HG03342 (cell line): ENCODE measurements at regions not wholly inside any gene's neighbourhood (a gene's known extent, or its start where the extent isn't known, plus 50 kb on each side); places are given as distances from the start of the nearest gene placed in this dataset.
"Not testable (repeated sequence)": the region's sequence is repeated elsewhere in the genome, so short reads cannot be mapped to it uniquely, and the experiment has no call there.

Source experiments
- ATAC-seq: cut with Tn5 transposase; IDR thresholded peaks from one replicate; pipeline ENCODE4 v1.9.1; 2021; ENCODE audit warnings: mild to moderate bottlenecking, moderate library complexity; ENCODE audit not compliant: unreplicated experiment

GRCh38 chr1:68673771-68674170 is 176.9 kb upstream of the DEPDC1 start:
- no peak for ATAC-seq

DNA sequence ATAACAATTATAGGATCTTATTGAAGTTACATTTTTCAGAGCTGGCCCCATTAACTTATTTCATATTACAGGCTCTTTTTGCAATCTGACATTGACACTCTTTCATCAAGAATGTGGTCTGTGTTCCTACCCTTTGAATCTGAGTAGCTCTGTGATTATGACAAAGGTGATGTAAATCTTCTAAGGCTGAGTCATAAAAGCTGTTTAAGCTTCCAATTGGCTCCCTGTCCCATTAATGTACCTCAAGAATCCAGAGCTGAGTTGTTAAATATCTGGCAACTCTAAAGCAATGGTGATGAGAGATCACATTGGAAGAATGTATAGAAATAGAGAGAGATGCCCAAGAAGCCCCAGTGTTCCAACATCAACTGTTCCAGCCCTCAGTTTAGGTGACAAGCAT is 178.5 kb upstream of the DEPDC1 start:
- ATAC-seq: no peak

- ATAC-seq: no peak
Observed at GRCh38 chr1:68677684-68678351, 180.9 kb upstream of the DEPDC1 start.

- ATAC-seq: no peak
Observed at GRCh38 chr1:68696221-68696620, 199.3 kb upstream of the DEPDC1 start.

- no peak for ATAC-seq
Observed at GRCh38 chr1:68703921-68704354, 207.1 kb upstream of the DEPDC1 start.

- ATAC-seq: no peak
Observed at GRCh38 chr1:68704800-68705443, 208.0 kb upstream of the DEPDC1 start.

GRCh38 chr1:68705466-68705865 is 208.6 kb upstream of the DEPDC1 start:
- no peak for ATAC-seq

- no peak for ATAC-seq
Observed at GRCh38 chr1:68706639-68707317, 209.9 kb upstream of the DEPDC1 start.

DNA sequence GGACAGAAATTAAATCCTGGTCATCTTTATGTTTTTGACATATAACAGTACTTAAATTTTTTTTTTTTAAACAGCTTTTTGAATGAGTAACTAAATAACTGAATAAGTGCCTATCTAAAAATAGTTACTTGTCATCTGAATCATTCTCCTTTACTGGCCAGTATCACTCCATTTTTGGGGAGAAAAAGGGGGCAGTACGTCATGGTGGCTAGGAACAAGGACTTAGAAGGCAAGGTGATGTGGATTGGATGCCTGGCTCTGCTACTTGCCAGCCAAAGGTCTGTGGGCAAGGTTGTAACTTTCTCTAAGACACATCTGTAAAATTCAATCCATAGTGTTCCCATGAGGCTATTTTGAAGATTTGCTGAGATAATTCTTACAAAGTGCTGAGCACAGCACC is 220.4 kb upstream of the DEPDC1 start:
- ATAC-seq: no peak

- no peak for ATAC-seq
Observed at GRCh38 chr1:68720476-68720875, 223.6 kb upstream of the DEPDC1 start.

DNA sequence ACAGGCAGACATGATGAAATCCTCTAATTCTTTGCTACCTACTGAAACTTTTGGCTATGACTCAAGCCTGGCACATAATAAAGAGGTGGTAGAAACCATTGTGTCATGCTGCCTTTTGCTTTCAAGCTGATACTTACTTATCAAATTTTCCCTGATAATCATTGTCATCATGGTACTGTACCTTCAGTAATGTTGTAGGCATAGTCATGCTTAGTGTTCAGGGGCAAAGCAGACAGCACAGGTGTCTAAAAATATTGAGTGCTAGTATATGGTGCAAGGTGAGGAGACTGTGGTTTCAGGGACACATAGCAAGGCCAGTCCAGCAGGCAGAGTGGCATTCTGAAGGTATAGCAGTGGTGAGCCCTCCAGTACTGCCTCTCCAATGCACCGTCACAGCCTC is 226.9 kb upstream of the DEPDC1 start:
- no peak for ATAC-seq

DNA sequence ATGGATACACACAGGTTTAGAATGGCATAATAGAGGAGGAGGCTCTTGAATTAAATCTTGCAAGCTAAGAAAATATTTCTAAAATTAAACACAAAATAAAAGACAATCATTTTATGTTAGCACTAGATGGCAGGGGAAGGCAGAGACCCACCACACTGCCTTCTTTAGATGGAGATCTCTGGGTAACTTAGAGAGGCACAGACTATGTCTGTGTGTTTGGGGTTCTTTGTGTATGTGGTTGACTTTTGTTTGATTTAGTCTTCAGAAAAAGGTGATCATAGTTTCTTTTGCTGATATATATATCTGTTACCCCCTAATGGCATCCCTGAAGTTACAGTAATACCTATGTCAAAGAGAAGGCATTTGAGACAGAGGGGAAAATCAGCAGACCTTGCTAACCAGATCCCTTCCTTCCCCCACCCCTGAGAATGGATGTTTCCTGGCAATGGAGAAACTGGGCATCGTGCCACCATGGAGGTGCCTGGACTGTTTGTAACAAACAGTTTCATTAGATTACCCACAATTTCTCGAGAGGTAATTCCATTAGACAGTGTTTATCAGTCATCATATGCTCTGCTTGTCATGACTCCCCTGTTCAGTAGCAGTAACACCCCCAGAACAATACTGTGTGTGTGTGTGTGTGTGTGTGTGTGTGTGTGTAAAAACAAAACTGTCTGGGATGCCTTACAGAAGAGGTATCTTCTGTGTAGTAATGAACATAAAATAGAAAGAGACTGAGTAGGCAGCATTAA is 228.3 kb upstream of the DEPDC1 start:
- no peak for ATAC-seq

DNA sequence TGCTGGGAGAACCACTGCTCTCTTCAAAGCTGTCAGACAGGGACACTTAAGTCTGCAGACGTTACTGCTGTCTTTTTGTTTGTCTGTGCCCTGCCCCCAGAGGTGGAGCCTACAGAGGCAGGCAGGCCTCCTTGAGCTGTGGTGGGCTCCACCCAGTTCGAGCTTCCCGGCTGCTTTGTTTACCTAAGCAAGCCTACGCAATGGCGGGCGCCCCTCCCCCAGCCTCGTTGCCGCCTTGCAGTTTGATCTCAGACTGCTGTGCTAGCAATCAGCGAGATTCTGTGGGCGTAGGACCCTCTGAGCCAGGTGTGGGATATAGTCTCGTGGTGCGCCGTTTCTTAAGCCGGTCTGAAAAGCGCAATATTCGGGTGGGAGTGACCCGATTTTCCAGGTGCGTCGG is 242.6 kb upstream of the DEPDC1 start:
- ATAC-seq: not testable (repeated sequence)

- no peak for ATAC-seq
Observed at GRCh38 chr1:68745011-68745410, 248.1 kb upstream of the DEPDC1 start.

DNA sequence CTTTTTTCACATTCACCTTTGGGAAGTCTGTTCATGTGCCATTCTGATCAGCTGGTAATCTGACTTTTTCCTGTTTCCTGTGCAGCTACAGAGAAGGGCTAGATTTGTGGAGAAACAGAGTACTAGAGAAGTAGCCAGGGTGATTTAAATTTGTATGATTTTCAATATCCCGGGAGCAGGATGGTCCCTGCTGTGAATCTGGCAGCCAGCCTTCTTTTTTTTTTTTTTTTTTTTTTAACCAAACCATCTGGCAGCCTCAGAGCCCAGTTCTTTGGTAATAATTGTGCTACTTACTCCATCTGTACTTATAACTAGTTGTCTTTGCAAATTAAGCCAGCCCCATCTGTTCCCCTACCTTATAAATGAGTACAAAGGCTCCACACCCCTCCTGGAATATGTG is 248.6 kb upstream of the DEPDC1 start:
- ATAC-seq: no peak

DNA sequence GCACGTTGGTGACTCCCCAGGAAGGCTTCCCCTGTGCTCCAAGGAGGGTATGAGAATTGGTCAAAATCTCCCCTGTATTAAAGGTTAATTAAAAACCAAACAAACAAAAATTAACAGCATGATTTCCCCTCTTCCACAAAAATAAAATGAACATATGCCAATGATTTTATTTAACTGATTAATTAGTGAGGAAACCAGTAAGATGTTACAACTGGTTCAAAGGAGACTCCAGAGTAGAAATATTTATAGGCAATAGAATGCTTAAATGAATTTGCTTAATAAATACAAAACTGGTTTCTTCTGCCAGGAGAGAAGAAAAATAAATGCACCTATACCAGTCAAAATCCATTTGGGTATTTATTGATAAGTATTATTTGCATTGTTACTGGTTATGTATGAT is 249.5 kb upstream of the DEPDC1 start:
- no peak for ATAC-seq

- no peak for ATAC-seq
Observed at GRCh38 chr1:68751723-68752122, 254.8 kb upstream of the DEPDC1 start.

- no peak for ATAC-seq
Observed at GRCh38 chr1:68758666-68759209, 261.9 kb upstream of the DEPDC1 start.

GRCh38 chr1:68767941-68768340 is 271.1 kb upstream of the DEPDC1 start:
- no peak for ATAC-seq

GRCh38 chr1:68770817-68771216 is 273.9 kb upstream of the DEPDC1 start:
- no peak for ATAC-seq

GRCh38 chr1:68777851-68778250 is 281.0 kb upstream of the DEPDC1 start:
- ATAC-seq: no peak
